OCI-LY1 (cell line): ENCODE measurements at regions not wholly inside any gene's neighbourhood (a gene's known extent, or its start where the extent isn't known, plus 50 kb on each side); places are given as distances from the start of the nearest gene placed in this dataset.

Experiments used
- CTCF ChIP-seq: fragments of 200-600 bp; sonication (generic), shearing (Covaris generic); IDR thresholded peaks from 2 replicates; pipeline ENCODE4 v1.5.1; 2017; ENCODE audit warnings: mild to moderate bottlenecking, antibody characterized with exemption, low read length, moderate library complexity, mixed read lengths
- EZH2 ChIP-seq: fragments of 200-600 bp; sonication (generic), shearing (Covaris generic); IDR thresholded peaks from 2 replicates; pipeline ENCODE4 v1.8.0; 2017; ENCODE audit warnings: borderline replicate concordance, mixed run types, mild to moderate bottlenecking, antibody characterized with exemption, low read length, moderate library complexity, mixed read lengths

GRCh38 chr14:30223966-30224365 is 296.3 kb upstream of the PRKD1 start:
- no peak for TF ChIP-seq CTCF
- TF ChIP-seq EZH2 = no peak
